AG08395 (cell line): ENCODE measurements at regions not wholly inside any gene's neighbourhood (a gene's known extent, or its start where the extent isn't known, plus 50 kb on each side); places are given as distances from the start of the nearest gene placed in this dataset.
A peak's percentile ranks its signal among the peaks of the same experiment; 100 is the strongest.

ENCODE experiments used
- DNase-seq: peaks from one replicate; pipeline ENCODE4 v3.0.0; 2012; ENCODE audit warnings: mixed read lengths, low spot score

- peak; percentile 13 for DNase-seq
Measured at GRCh38 chr15:45743426-45744235, 108.8 kb downstream of the SQOR start.

DNA sequence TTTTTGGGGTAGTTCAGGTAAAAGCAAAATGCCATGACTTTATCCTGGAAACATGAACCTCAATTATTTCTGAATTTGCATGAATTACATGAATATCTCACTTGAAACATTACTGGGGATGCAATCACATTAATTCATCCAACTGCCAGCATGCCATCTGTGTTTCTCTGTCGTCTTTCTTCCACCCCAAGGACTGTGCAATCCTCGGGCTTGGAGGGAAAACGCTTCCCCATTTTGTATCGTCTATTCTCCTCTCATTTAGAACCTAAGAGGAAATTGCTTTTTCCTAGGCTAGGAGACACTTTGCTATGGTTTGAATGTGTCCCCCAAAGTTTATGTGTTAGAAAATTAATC, 109.4 kb downstream of the SQOR start:
- DNase-seq, result no peak

GRCh38 chr15:45747426-45747825, 112.6 kb downstream of the SQOR start:
- DNase-seq, result no peak

- DNase-seq, result no peak
Measured at GRCh38 chr15:45751629-45752028, 116.8 kb downstream of the SQOR start.

DNA sequence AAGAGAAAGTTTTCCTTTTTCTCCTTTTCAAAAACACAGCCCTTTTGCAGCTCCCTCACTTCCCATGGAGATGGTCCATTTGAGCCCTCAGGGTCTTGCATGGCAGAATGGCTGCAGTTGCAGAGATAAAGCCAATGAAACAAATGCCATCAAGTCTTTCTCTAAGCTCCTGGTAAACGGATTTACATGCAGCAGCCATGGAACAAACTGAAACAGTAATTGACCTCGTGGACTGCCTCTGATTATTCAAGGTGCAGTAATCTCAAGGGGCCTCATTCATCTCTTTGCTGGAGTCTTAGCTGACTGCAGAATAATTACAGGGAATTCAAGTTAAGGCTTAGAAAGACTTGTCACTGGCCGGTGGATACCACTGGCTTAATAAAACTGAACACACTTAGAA, 125.1 kb downstream of the SQOR start:
- no peak for DNase-seq

GRCh38 chr15:45762726-45763125, 127.9 kb downstream of the SQOR start:
- no peak for DNase-seq

DNA sequence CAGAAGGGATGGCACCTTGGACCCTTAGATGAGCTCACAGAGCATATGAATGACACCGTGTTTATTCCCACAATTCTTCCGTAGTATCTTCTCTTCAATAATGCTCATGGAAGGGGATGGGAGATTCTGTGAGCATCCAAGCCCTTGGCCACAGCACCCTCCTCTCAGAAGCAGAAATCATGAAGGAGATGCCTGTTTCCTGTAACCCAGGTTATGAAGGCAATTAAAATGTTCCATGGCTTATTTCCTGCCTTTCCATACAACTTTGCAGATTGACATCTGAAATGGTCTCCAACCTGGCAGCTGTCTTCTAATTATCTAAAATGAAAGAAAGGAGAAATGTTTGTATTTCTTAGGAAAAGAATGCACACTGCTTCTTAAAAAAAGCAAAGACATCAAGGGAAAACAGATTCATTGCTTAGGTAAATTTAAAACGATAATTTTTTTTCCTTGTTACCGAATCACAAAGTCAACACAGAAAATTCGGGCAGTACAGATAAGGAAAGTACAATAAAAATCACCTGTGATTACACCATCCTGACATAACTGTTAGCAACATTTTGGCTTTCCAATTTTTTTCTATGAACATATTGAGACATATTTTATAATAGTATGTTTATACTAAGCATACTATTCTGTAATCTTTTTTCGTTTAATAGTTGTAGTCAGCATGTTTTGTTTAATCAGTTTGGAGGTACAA, 128.5 kb downstream of the SQOR start:
- no peak for DNase-seq

DNA sequence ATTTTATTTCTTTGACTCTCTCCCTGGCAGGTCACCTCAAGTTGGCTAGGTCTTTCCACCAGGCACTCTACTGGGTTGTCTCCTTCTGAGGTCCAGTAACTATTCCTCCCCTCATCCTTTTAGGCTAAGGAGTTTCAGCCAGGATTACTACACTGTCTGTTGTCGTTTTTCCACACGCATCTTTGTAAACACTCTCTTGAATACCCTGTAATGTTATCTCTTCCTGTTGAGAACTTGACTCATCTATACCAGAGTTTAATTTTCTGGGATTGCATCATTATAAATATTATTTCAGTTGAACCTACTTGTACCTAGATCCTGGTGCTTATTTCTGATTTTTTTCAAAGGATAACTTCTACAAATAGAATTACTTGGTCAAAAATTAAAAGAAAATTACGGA, 138.3 kb downstream of the SQOR start:
- no peak for DNase-seq

GRCh38 chr15:45776772-45777171, 141.9 kb downstream of the SQOR start:
- no peak for DNase-seq

DNA sequence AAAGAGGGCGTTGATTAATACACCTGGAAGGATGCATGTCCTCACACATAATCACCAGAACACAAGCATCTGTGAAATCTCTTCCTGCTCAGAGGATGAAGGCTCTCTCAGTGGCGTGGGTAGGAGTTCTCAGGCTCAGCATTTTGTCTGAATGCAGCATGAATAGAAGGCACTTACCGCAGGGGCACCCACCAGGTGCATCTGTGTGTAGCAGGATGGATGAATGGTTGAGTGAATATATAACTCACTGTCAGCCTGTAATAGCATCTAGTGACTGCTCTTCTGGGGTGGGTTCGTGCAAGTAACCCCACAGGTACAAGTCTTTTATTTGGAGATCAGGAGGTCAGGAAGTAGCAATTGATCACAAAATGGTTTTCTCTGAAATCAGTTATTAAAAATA, 143.0 kb downstream of the SQOR start:
- no peak for DNase-seq

- no peak for DNase-seq
Measured at GRCh38 chr15:45780352-45780751, 145.5 kb downstream of the SQOR start.

- DNase-seq, result no peak
Measured at GRCh38 chr15:45784656-45785055, 149.8 kb downstream of the SQOR start.

DNA sequence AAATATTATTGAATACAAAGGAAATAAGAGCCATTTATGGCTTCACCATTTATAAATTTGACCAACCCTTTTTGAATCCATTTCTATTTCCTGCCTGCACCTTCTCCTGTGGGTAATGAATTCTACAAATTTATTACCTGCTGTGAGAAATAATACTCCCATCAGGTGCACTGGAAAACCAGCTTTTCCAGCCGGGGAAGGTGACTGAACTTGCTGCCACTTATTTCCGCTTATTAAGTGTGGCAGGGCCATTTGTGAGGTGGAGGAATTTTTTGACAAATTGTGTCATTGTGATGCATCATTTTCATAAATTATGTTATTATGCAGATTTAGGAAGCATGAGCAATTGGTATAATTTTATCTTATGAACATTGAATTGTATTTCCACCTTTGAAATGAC, 151.1 kb downstream of the SQOR start:
- no peak for DNase-seq

DNA sequence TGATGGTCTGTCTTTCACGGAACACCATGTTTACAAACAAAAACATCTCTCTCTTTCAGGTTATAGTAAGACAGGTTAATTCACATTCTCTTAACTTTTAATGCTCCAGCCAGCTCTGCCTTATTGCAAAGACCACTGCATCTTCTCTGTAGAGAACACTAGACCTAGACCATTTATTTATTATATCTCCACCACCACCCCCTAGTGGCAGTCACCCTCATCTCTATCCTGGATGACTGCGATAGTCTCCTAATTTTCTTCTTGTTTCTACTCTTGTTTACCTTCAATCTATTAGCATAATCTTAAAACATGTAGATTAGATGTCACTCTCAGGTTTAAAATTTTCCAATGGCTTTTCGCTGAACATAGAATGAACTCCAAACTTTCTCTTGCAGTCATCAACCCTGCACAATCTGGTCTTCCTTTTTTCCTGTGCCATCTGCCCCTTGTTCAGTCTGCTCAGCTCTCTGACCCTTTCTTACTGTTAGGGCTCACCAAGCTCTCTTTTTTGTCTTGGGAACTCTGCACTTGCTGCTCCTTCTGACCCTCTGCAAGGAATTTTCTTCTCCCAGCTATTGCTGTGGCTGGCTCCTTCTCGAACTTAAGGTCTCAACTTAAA, 155.6 kb downstream of the SQOR start:
- peak; percentile 21 for DNase-seq

DNA sequence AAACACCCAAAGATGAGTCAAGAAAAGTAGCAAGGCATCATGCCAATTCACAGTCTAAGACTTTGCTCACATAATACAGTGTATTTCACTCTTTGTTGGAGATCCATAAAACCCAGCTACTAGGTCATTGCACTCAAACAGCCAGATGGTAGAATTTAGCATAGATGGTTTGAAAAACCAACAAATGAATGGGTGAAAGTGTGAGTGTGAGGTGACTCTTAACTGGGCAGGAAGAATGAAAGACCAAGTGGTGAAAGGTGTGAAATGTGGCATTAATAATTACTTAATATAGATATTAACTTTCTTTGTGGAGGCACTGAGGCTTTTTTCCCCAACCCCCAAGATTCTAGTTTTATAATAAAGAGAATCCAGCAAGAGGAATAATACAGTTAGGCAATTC, 159.5 kb downstream of the SQOR start:
- no peak for DNase-seq

DNA sequence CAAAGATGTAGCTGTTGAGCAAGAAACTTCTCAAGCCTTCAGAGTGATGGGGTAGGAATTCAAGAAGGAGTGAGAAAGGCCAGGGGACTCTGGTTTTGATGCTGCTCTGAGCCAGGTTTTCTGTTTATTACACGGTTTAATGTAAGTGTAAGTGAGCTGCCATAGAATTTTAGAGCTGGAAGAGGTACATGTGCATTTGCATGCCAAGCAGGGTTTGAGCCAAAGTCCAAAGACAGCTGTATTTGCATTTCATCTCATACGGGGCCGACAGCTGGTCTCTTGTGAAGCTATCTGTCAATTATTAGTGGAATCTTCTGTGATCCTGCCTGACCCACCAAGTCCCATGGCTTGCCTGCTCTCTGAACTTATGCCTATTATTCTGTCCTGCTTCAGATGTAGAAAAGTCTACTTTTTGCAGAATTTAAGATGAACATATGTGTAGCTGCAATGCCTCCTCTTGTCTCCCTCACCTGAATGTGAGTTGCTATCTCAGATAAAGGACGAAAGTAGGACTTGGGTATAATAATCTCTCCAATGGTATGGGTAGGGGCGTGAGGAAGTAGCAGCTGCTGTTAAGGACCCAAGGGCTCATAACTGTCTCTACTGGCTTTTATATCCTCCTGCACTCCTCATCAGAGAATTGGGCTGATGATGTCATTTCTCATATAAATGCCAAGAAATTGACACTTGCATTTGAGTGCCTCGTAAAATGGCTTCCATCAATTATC, 160.0 kb downstream of the SQOR start:
- no peak for DNase-seq

GRCh38 chr15:45795440-45796069, 160.7 kb downstream of the SQOR start:
- peak; percentile 53 for DNase-seq

DNA sequence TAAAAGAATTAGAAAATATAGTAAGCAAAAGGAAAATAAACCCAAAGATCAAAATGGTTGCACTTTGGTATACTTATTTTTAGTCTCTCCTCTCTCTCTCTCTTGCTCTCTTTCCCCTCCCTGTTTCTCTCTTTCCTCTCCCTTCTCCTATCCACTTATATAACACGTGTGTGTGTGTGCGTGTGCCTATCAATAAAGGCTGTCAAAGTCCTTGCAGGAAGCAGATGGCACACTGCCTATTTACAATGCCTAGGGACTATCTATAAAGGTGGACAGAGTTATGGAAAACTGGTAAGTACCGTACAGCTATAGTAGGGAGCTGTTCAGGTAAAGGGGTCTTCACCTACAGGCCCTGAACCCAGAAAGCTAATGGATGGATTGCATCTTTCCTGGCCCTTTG, 161.6 kb downstream of the SQOR start:
- no peak for DNase-seq

DNA sequence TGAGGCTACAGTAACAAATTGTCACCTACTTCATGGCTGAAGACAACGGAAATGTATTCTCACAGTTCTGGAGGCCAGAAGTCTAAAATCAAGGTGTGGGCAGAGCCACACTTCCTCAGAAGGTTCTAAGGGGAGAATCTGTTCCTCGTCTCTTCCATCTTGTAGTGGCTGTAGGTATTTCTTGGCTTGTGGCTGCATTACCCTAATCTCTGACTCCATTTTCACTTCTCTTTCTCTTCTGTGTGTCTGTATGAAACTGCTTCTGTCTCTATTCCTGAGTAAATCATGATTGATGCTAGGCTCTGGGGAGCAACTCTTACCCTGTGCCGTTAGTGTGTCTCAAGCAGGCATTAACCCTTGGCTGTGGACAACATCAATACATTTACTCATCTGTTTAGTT, 164.7 kb downstream of the SQOR start:
- no peak for DNase-seq

GRCh38 chr15:45801543-45801942, 166.7 kb downstream of the SQOR start:
- no peak for DNase-seq

DNA sequence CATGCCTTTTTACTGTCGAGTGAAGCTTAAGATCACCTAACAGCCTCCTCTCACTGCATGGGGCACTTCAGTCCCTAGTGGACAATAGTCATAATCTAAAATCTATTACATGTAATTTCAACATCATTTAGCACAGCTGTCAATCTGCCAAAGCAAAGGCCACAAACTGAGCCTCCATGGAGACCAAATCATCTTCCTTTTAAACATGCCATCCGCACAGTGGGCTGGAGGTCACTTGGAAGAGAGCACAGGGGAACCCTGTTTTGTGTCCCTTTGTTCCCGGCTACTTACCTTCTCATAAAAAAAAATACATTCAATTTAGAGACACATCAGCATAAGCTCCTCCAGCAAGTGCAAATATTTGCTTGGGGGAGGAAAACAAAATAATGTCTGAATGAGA, 167.3 kb downstream of the SQOR start:
- no peak for DNase-seq

GRCh38 chr15:45804028-45804427, 169.2 kb downstream of the SQOR start:
- no peak for DNase-seq
